ENCODE measurements at regions not wholly inside any gene's neighbourhood (a gene's known extent, or its start where the extent isn't known, plus 50 kb on each side); places are given as distances from the start of the nearest gene placed in this dataset.
"Not testable (repeated sequence)": the region's sequence is repeated elsewhere in the genome, so short reads cannot be mapped to it uniquely, and the experiment has no call there.

- TF ChIP-seq CTCF (conservative IDR thresholded peaks at IDR 0.05; ENCODE audit: low read length): no peak
- no peak for DNase-seq (ENCODE audit: low read depth)
Measured at GRCh38 chr5:106080535-106080934, 1590.2 kb downstream of the EFNA5 start.

GRCh38 chr5:106076655-106077054 is 1594.1 kb downstream of the EFNA5 start:
- TF ChIP-seq CTCF (conservative IDR thresholded peaks at IDR 0.05; ENCODE audit: low read length): no peak
- no peak overlapping the region for H3K4me3 ChIP-seq (ENCODE audit: low read length)
- no peak for DNase-seq (ENCODE audit: low read depth)

More at GRCh38 chr5:106080535-106080934, 1590.2 kb downstream of the EFNA5 start:
- H3K4me3 ChIP-seq (ENCODE audit: low read length): no peak overlapping the region

DNA sequence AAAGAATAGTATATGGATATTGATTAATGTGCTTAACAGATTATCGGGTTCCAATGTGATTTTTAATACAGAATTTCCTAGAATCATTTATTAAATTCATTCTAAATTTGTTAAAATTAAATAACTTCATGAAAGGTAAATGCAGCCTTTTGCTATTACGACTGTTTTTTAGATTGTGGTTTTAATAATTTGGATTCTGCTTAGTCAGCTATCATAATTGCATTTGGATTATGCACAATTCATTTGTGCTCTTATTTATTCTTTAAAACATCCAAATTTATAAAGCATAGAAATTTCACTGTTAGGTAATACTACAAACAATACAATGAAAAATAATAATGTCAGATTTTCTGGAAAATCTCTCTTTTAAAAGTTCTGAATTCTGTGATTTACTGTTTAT is 1598.5 kb downstream of the EFNA5 start:
- H3K4me3 ChIP-seq (ENCODE audit: low read length): no peak overlapping the region
- no peak for DNase-seq (ENCODE audit: low read depth)
- no peak for TF ChIP-seq CTCF (conservative IDR thresholded peaks at IDR 0.05; ENCODE audit: low read length)

DNA sequence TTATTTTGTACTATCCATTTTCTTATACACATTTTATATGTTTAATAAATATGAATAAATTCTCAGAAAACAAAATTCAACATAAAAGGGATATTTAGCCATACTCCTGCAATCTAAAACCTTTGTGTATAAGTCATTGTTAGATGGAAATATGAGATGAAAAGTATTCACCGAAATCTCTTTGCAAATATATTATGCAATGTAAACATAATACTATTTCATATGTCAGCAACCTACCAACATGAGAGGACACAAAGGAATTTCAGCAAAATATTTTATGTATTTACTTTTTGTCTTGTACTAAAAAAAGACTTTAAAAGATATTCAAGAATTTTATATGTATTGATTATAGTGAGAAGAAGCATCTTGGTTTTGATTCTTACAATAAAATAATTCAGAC is 1623.4 kb downstream of the EFNA5 start:
- H3K4me3 ChIP-seq (ENCODE audit: low read length): no peak overlapping the region
- no peak for TF ChIP-seq CTCF (conservative IDR thresholded peaks at IDR 0.05; ENCODE audit: low read length)
- no peak for DNase-seq (ENCODE audit: low read depth)

DNA sequence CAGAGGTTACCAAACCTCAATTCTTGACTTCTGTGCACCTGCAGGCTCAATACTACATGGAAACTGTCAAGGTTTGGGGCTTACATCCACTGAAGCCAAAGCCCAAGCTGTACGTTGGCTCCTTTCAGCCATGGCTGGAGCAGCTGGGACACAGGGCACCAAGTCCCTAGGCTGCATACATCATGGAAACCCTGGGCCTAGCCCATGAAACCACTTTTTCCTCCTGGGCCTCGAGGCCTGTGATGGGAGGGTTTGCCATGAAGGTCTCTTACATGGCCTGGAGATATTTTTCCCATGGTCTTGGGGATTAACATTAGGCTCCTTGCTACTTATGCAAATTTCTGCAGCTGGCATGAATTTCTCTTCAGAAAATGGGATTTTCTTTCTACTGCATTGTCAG is 1638.7 kb downstream of the EFNA5 start:
- not testable (repeated sequence) for DNase-seq (ENCODE audit: low read depth); H3K4me3 ChIP-seq (ENCODE audit: low read length)

DNA sequence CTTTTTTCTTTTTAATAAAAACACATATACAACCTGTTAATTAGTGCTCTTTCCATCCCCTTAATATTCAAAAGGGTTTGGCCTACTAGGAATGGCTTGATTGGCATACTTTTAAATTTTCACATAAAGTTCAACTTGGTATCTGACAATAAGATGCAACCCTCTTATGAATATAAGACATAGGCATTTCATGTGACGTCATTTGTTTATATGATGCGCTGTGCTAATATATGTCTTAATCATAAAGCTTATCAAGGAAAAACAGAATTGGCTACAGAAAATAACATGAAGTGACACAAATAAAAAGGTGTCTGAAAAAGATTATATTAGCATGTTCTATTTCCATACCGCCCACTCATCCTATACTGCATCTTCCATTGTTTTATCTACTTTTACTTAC is 1642.4 kb downstream of the EFNA5 start:
- TF ChIP-seq CTCF (conservative IDR thresholded peaks at IDR 0.05; ENCODE audit: low read length): no peak
- no peak for DNase-seq (ENCODE audit: low read depth)
- no peak overlapping the region for H3K4me3 ChIP-seq (ENCODE audit: low read length)

GRCh38 chr5:106020894-106021293 is 1649.8 kb downstream of the EFNA5 start:
- TF ChIP-seq CTCF (conservative IDR thresholded peaks at IDR 0.05; ENCODE audit: low read length): no peak
- no peak overlapping the region for H3K4me3 ChIP-seq (ENCODE audit: low read length)
- DNase-seq (ENCODE audit: low read depth): no peak

GRCh38 chr5:106019261-106019660 is 1651.5 kb downstream of the EFNA5 start:
- DNase-seq (ENCODE audit: low read depth): no peak
- H3K4me3 ChIP-seq (ENCODE audit: low read length): no peak overlapping the region
- TF ChIP-seq CTCF (conservative IDR thresholded peaks at IDR 0.05; ENCODE audit: low read length): no peak
